SU-DHL-6 (cell line): ENCODE measurements at regions not wholly inside any gene's neighbourhood (a gene's known extent, or its start where the extent isn't known, plus 50 kb on each side); places are given as distances from the start of the nearest gene placed in this dataset.
"Not testable (repeated sequence)": the region's sequence is repeated elsewhere in the genome, so short reads cannot be mapped to it uniquely, and the experiment has no call there.

Source experiments
- EZH2phosphoT487 ChIP-seq: fragments of 200-600 bp; sonication (generic), shearing (Covaris generic); conservative IDR thresholded peaks from 2 replicates; pipeline ENCODE4 v1.6.1; 2018; ENCODE audit warnings: mild to moderate bottlenecking, antibody characterized with exemption, low read length, moderate library complexity, mixed read lengths
- TF ChIP-seq, protein P1 (sequence below): fragments of 200-600 bp; sonication (generic); IDR thresholded peaks from one replicate; pipeline ENCODE4 v1.5.1; 2017; ENCODE audit warnings: antibody characterized with exemption, mild to moderate bottlenecking, low read length, moderate library complexity; ENCODE audit not compliant: insufficient read depth, poor library complexity, severe bottlenecking

DNA sequence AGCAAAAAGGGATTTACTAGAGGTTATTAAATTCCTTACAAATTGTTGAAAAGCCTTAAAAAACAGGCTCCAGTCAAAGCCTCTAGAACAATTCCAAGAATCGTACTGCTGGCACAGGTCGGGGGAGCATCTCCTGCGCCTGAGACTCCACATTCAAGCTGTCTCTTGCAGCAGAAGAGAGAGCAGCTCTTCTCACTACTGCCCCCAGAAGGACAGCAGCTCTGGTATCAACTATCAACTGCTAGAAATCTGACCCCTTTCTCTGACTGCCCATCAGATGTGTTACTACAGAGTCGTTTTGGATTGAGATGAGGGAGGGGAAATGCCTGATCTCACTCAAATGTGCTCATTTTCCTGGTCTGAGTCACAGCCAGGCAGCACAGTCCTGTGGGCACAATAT lies 403.6 kb downstream of the RPIA start:
- TF ChIP-seq EZH2phosphoT487: not testable (repeated sequence)
- TF ChIP-seq, protein P1, sequence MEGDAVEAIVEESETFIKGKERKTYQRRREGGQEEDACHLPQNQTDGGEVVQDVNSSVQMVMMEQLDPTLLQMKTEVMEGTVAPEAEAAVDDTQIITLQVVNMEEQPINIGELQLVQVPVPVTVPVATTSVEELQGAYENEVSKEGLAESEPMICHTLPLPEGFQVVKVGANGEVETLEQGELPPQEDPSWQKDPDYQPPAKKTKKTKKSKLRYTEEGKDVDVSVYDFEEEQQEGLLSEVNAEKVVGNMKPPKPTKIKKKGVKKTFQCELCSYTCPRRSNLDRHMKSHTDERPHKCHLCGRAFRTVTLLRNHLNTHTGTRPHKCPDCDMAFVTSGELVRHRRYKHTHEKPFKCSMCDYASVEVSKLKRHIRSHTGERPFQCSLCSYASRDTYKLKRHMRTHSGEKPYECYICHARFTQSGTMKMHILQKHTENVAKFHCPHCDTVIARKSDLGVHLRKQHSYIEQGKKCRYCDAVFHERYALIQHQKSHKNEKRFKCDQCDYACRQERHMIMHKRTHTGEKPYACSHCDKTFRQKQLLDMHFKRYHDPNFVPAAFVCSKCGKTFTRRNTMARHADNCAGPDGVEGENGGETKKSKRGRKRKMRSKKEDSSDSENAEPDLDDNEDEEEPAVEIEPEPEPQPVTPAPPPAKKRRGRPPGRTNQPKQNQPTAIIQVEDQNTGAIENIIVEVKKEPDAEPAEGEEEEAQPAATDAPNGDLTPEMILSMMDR: not testable (repeated sequence)
